ENCODE measurements at regions not wholly inside any gene's neighbourhood (a gene's known extent, or its start where the extent isn't known, plus 50 kb on each side); places are given as distances from the start of the nearest gene placed in this dataset.
"Not testable (repeated sequence)": the region's sequence is repeated elsewhere in the genome, so short reads cannot be mapped to it uniquely, and the experiment has no call there.

DNA sequence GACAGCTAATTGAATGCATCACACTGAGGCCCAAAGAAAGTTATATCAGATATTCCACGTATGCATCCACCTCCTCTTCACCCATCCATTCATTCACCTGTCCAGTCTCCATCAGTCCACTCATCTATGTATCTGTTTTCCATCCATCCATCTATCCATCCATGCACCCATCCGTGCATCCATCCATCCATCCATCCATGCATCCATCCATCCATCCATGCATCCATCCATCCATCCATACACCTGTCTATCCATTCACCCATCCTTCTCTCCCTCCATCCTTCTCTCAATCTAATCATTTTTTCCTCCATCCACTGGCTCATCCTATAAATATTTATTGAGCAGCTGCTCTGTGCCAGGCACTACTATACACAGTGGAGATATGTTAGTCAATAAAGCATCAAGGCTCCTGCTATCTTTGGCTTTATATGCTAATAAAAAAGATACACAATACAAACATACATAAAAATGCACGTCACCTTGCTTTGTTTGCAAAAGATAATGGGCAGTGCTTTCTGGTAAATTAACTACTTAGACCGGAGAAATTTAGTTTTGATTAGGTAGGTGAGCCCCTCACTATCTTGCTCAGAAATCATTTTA lies 442.0 kb upstream of the KLF6 start:
- dilution Hi-C loops (cut with MboI; ENCODE audit: extremely low pct_ligation_motif_present, low sequenced_read_pairs) = no loop called here
- H3K9me1 ChIP-seq (ENCODE audit: control insufficient read depth, extremely low read depth, insufficient read depth, low read length) = no peaks in the 10 kb centered on the region

DNA sequence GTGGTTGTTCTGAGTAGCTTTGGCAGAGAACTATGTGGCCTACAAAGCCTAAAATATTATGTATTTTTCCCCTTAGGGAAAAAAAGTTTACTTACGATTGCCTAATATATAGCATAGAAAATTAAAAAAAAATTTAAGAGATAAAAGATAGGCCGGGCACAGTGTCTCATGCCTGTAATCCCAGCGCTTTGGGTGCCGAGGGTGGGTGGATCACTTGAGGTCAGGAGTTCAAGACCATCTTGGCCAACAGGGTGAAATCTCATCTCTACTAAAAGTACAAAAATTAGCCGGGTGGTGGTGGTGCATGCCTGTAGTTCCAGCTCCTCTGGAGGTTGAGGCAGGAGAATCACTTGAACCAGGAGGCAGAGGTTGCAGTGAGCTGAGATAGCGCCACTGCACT lies 439.2 kb upstream of the KLF6 start:
- H3K4me1 ChIP-seq (ENCODE audit: control insufficient read depth, extremely low read depth, insufficient read depth, low read length) = peaks cover 1% of the 10 kb centered on the region
- no peak overlapping the region for H3K9ac ChIP-seq (ENCODE audit: control insufficient read depth, extremely low read depth, insufficient read depth, low read length)
- no peaks in the 10 kb centered on the region for H3K79me2 ChIP-seq (ENCODE audit: control insufficient read depth, insufficient read depth, low read length)
- DNase-seq (ENCODE audit: low read depth, low spot score) (no peak), FAIRE-seq (no peak)
- H3K36me3 ChIP-seq (ENCODE audit: control insufficient read depth in 2 of 2, extremely low read depth in 1 of 2, insufficient read depth in 2 of 2, low read length in 2 of 2) = no peaks in the 10 kb centered on the region
- no peaks in the 10 kb centered on the region for H3K9me3 ChIP-seq (ENCODE audit: control insufficient read depth, low read depth, low read length)
- H3K27ac ChIP-seq (ENCODE audit: control insufficient read depth, insufficient read depth, low read length) = no peak overlapping the region
- no peaks in the 10 kb centered on the region for H3K9me1 ChIP-seq (ENCODE audit: control insufficient read depth, extremely low read depth, insufficient read depth, low read length)
- TF ChIP-seq EZH2 (IDR thresholded peaks at IDR 0.05; ENCODE audit: low read length) = no peak
- TF ChIP-seq, protein P1, sequence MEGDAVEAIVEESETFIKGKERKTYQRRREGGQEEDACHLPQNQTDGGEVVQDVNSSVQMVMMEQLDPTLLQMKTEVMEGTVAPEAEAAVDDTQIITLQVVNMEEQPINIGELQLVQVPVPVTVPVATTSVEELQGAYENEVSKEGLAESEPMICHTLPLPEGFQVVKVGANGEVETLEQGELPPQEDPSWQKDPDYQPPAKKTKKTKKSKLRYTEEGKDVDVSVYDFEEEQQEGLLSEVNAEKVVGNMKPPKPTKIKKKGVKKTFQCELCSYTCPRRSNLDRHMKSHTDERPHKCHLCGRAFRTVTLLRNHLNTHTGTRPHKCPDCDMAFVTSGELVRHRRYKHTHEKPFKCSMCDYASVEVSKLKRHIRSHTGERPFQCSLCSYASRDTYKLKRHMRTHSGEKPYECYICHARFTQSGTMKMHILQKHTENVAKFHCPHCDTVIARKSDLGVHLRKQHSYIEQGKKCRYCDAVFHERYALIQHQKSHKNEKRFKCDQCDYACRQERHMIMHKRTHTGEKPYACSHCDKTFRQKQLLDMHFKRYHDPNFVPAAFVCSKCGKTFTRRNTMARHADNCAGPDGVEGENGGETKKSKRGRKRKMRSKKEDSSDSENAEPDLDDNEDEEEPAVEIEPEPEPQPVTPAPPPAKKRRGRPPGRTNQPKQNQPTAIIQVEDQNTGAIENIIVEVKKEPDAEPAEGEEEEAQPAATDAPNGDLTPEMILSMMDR (optimal IDR thresholded peaks at IDR 0.05 in 1 of 3, IDR thresholded peaks at IDR 0.05 in 1 of 3, conservative IDR thresholded peaks at IDR 0.05 in 1 of 3; ENCODE audit: extremely low read depth in 1 of 3, insufficient read depth in 2 of 3, low read length in 3 of 3) = no peak
- H3K4me3 ChIP-seq (ENCODE audit: control insufficient read depth in 2 of 3, extremely low read depth in 1 of 3, insufficient read depth in 2 of 3, low read depth in 1 of 3, low read length in 3 of 3) = no peak overlapping the region
- dilution Hi-C loops (cut with MboI; ENCODE audit: extremely low pct_ligation_motif_present, low sequenced_read_pairs) = no loop called here
- H3K27me3 ChIP-seq (ENCODE audit: control insufficient read depth, extremely low read depth, insufficient read depth, low read length) = no peaks in the 10 kb centered on the region
- H3K4me2 ChIP-seq (ENCODE audit: control insufficient read depth, extremely low read depth, insufficient read depth, low read depth, low read length) = no peak overlapping the region
- no peak overlapping the region for H2AFZ ChIP-seq (ENCODE audit: control insufficient read depth, low read length)
- no peaks in the 10 kb centered on the region for H4K20me1 ChIP-seq (ENCODE audit: control insufficient read depth, extremely low read depth, insufficient read depth, low read length)

More for the DNA sequence above, 442.0 kb upstream of the KLF6 start:
- Histone ChIP-seq H3K27ac (ENCODE audit: control insufficient read depth, insufficient read depth, low read length) (no peak overlapping the region), H3K9me3 (ENCODE audit: control insufficient read depth, low read depth, low read length) (no peaks in the 10 kb centered on the region), H4K20me1 (ENCODE audit: control insufficient read depth, extremely low read depth, insufficient read depth, low read length) (no peaks in the 10 kb centered on the region), H2AFZ (ENCODE audit: control insufficient read depth, low read length) (no peak overlapping the region), H3K4me3 (ENCODE audit: control insufficient read depth in 2 of 3, extremely low read depth in 1 of 3, insufficient read depth in 2 of 3, low read depth in 1 of 3, low read length in 3 of 3) (no peak overlapping the region), H3K36me3 (ENCODE audit: control insufficient read depth in 2 of 2, extremely low read depth in 1 of 2, insufficient read depth in 2 of 2, low read length in 2 of 2) (no peaks in the 10 kb centered on the region), H3K9ac (ENCODE audit: control insufficient read depth, extremely low read depth, insufficient read depth, low read length) (no peak overlapping the region), H3K27me3 (ENCODE audit: control insufficient read depth, extremely low read depth, insufficient read depth, low read length) (no peaks in the 10 kb centered on the region), H3K4me1 (ENCODE audit: control insufficient read depth, extremely low read depth, insufficient read depth, low read length) (peaks cover 11% of the 10 kb centered on the region), H3K79me2 (ENCODE audit: control insufficient read depth, insufficient read depth, low read length) (no peaks in the 10 kb centered on the region), H3K4me2 (ENCODE audit: control insufficient read depth, extremely low read depth, insufficient read depth, low read depth, low read length) (no peak overlapping the region)
- DNase-seq (ENCODE audit: low read depth, low spot score) = no peak
- FAIRE-seq = no peak
- no peak for TF ChIP-seq EZH2 (IDR thresholded peaks at IDR 0.05; ENCODE audit: low read length)
- TF ChIP-seq, protein P1 (optimal IDR thresholded peaks at IDR 0.05 in 1 of 3, IDR thresholded peaks at IDR 0.05 in 1 of 3, conservative IDR thresholded peaks at IDR 0.05 in 1 of 3; ENCODE audit: extremely low read depth in 1 of 3, insufficient read depth in 2 of 3, low read length in 3 of 3) = no peak

DNA sequence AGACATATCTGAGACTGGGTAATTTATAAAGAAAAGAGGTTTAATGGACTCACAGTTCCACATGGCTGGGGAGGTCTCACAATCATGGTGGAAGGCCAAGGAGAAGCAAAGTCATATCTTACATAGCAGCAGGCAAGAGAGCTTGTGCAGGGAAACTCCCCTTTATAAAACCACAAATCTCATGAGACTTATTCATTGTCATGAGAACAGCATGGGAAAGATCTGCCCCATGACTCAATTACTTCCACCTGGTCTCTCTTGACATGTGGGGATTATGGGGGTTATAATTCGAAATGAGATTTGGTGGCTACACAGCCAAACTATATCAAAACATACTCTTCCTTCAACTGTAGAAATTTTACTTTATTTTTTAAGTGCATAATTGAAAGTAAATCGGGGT lies 436.3 kb upstream of the KLF6 start:
- H3K4me1 ChIP-seq (ENCODE audit: control insufficient read depth, extremely low read depth, insufficient read depth, low read length); dilution Hi-C loops (cut with MboI; ENCODE audit: extremely low pct_ligation_motif_present, low sequenced_read_pairs); H3K4me3 ChIP-seq (ENCODE audit: control insufficient read depth in 2 of 3, extremely low read depth in 1 of 3, insufficient read depth in 2 of 3, low read depth in 1 of 3, low read length in 3 of 3); H3K36me3 ChIP-seq (ENCODE audit: control insufficient read depth in 2 of 2, extremely low read depth in 1 of 2, insufficient read depth in 2 of 2, low read length in 2 of 2); FAIRE-seq; H3K27ac ChIP-seq (ENCODE audit: control insufficient read depth, insufficient read depth, low read length); H3K9ac ChIP-seq (ENCODE audit: control insufficient read depth, extremely low read depth, insufficient read depth, low read length); H3K9me3 ChIP-seq (ENCODE audit: control insufficient read depth, low read depth, low read length); H2AFZ ChIP-seq (ENCODE audit: control insufficient read depth, low read length); H4K20me1 ChIP-seq (ENCODE audit: control insufficient read depth, extremely low read depth, insufficient read depth, low read length); H3K4me2 ChIP-seq (ENCODE audit: control insufficient read depth, extremely low read depth, insufficient read depth, low read depth, low read length); H3K9me1 ChIP-seq (ENCODE audit: control insufficient read depth, extremely low read depth, insufficient read depth, low read length); H3K79me2 ChIP-seq (ENCODE audit: control insufficient read depth, insufficient read depth, low read length); H3K27me3 ChIP-seq (ENCODE audit: control insufficient read depth, extremely low read depth, insufficient read depth, low read length); DNase-seq (ENCODE audit: low read depth, low spot score): not testable (repeated sequence)

All from keratinocyte (primary cell).